ENCODE measurements at regions not wholly inside any gene's neighbourhood (a gene's known extent, or its start where the extent isn't known, plus 50 kb on each side); places are given as distances from the start of the nearest gene placed in this dataset.

- TF ChIP-seq FOXP2 (optimal IDR thresholded peaks at IDR 0.05; ENCODE audit: borderline replicate concordance, extremely low read depth, extremely low read length, insufficient read depth) = no peak
- no peak for TF ChIP-seq SIN3A (IDR thresholded peaks at IDR 0.05; ENCODE audit: borderline replicate concordance, insufficient read depth, low read length)
- TF ChIP-seq TAF1 (IDR thresholded peaks at IDR 0.05; ENCODE audit: borderline replicate concordance, insufficient read depth, low read length) = no peak
- no peak for TF ChIP-seq REST (IDR thresholded peaks at IDR 0.05; ENCODE audit: insufficient read depth in 1 of 2, low read depth in 2 of 2, low read length in 2 of 2)
- TF ChIP-seq POLR2AphosphoS5 (IDR thresholded peaks at IDR 0.05; ENCODE audit: low read depth, low read length) = no peak
Measured at GRCh38 chr7:18414885-18415284, 80.7 kb upstream of the HDAC9 start.

All from PFSK-1 (cell line).